T-helper 17 cell (primary cell): ENCODE measurements at regions not wholly inside any gene's neighbourhood (a gene's known extent, or its start where the extent isn't known, plus 50 kb on each side); places are given as distances from the start of the nearest gene placed in this dataset.
"Not testable (repeated sequence)": the region's sequence is repeated elsewhere in the genome, so short reads cannot be mapped to it uniquely, and the experiment has no call there.

Experiments used
- ATAC-seq: fragments of 150-1000 bp; cut with Tn5 transposase; 2 replicates; pipeline ENCODE4 v1.10.0; 2021; ENCODE audit warnings: mild to moderate bottlenecking, moderate library complexity
- DNase-seq, 3 donors: peaks; one replicate each; pipeline versions ENCODE4 v3.0.0 to v3.0.0-alpha.2; 2020 to 2021
- H3K9me3 ChIP-seq: one replicate; pipeline ENCODE4 v1.7.0; 2013; ENCODE audit warnings: low read length, mild to moderate bottlenecking; ENCODE audit not compliant: control insufficient read depth, poor library complexity, severe bottlenecking
- H3K27ac Mint-ChIP-seq: one replicate; pipeline ENCODE4 v1.8.0; 2022; ENCODE audit warnings: mild to moderate bottlenecking, moderate library complexity, mixed read lengths
- H3K27me3 Mint-ChIP-seq: one replicate; pipeline ENCODE4 v1.8.0; 2022; ENCODE audit warnings: mixed read lengths
- H3K36me3 Mint-ChIP-seq: one replicate; pipeline ENCODE4 v1.8.0; 2022; ENCODE audit warnings: low read depth, mixed read lengths
- H3K4me1 Mint-ChIP-seq: one replicate; pipeline ENCODE4 v1.8.0; 2022; ENCODE audit warnings: mild to moderate bottlenecking, mixed read lengths
- H3K4me3 Mint-ChIP-seq: one replicate; pipeline ENCODE4 v1.8.0; 2022; ENCODE audit warnings: mild to moderate bottlenecking, moderate library complexity, mixed read lengths

GRCh38 chr2:20499387-20499786, 52.5 kb downstream of the RHOB start:
- peaks cover 44% of the 10 kb centered on the region for H3K27me3 Mint-ChIP-seq

GRCh38 chr2:20501974-20502373, 55.1 kb downstream of the RHOB start:
- Mint-ChIP-seq H3K4me1 (peaks cover 2% of the 10 kb centered on the region), H3K36me3 (peaks cover 5% of the 10 kb centered on the region), H3K27ac (no peak overlapping the region), H3K4me3 (no peak overlapping the region), H3K27me3 (peaks cover 52% of the 10 kb centered on the region)
- ATAC-seq (no peak), DNase-seq (no peak)
- no peaks in the 10 kb centered on the region for H3K9me3 ChIP-seq

More at GRCh38 chr2:20499387-20499786, 52.5 kb downstream of the RHOB start:
- H3K36me3 Mint-ChIP-seq = peaks cover 5% of the 10 kb centered on the region
- no peak overlapping the region for H3K4me3 Mint-ChIP-seq
- peaks cover 2% of the 10 kb centered on the region for H3K4me1 Mint-ChIP-seq
- no peak overlapping the region for H3K27ac Mint-ChIP-seq
- no peak for ATAC-seq
- H3K9me3 ChIP-seq = no peaks in the 10 kb centered on the region
- DNase-seq = no peak

- H3K27me3 Mint-ChIP-seq = peaks cover 47% of the 10 kb centered on the region
- H3K4me3 Mint-ChIP-seq, H3K9me3 ChIP-seq, DNase-seq, H3K27ac Mint-ChIP-seq, ATAC-seq, H3K36me3 Mint-ChIP-seq, H3K4me1 Mint-ChIP-seq: not testable (repeated sequence)
Observed at GRCh38 chr2:20502496-20502895, 55.6 kb downstream of the RHOB start.

- DNase-seq (no peak), ATAC-seq (no peak)
- no peaks in the 10 kb centered on the region for H3K9me3 ChIP-seq
- Mint-ChIP-seq H3K4me3 (no peak overlapping the region), H3K27me3 (peaks cover 41% of the 10 kb centered on the region), H3K36me3 (peaks cover 5% of the 10 kb centered on the region), H3K4me1 (peaks cover 2% of the 10 kb centered on the region), H3K27ac (no peak overlapping the region)
Observed at GRCh38 chr2:20504174-20504573, 57.3 kb downstream of the RHOB start.

- no peak for ATAC-seq
- Mint-ChIP-seq H3K27ac (no peak overlapping the region), H3K27me3 (peaks cover 31% of the 10 kb centered on the region)
Observed at GRCh38 chr2:20506201-20506685, 59.4 kb downstream of the RHOB start.

GRCh38 chr2:20507166-20507692, 60.4 kb downstream of the RHOB start:
- no peak overlapping the region for H3K4me3 Mint-ChIP-seq
- no peak for ATAC-seq
- H3K36me3 Mint-ChIP-seq = no peaks in the 10 kb centered on the region
- no peak for DNase-seq
- no peaks in the 10 kb centered on the region for H3K9me3 ChIP-seq
- no peaks in the 10 kb centered on the region for H3K4me1 Mint-ChIP-seq
- peaks cover 37% of the 10 kb centered on the region for H3K27me3 Mint-ChIP-seq
- no peak overlapping the region for H3K27ac Mint-ChIP-seq

More at GRCh38 chr2:20506201-20506685, 59.4 kb downstream of the RHOB start:
- Mint-ChIP-seq H3K36me3 (no peaks in the 10 kb centered on the region), H3K4me3 (no peak overlapping the region), H3K4me1 (no peaks in the 10 kb centered on the region)
- H3K9me3 ChIP-seq = no peaks in the 10 kb centered on the region
- DNase-seq = no peak

GRCh38 chr2:20507711-20508110, 60.8 kb downstream of the RHOB start:
- peaks cover 34% of the 10 kb centered on the region for H3K27me3 Mint-ChIP-seq
- ATAC-seq (no peak), DNase-seq (no peak)
- no peak overlapping the region for H3K4me3 Mint-ChIP-seq
- H3K4me1 Mint-ChIP-seq = no peaks in the 10 kb centered on the region
- H3K9me3 ChIP-seq = no peaks in the 10 kb centered on the region
- no peak overlapping the region for H3K27ac Mint-ChIP-seq
- no peaks in the 10 kb centered on the region for H3K36me3 Mint-ChIP-seq

- Mint-ChIP-seq H3K4me3 (no peak overlapping the region), H3K36me3 (no peaks in the 10 kb centered on the region), H3K27ac (no peak overlapping the region), H3K4me1 (peaks cover 2% of the 10 kb centered on the region), H3K27me3 (peaks cover 32% of the 10 kb centered on the region)
- no peaks in the 10 kb centered on the region for H3K9me3 ChIP-seq
- ATAC-seq = no peak
- no peak for DNase-seq
Observed at GRCh38 chr2:20509301-20509769, 62.5 kb downstream of the RHOB start.

- H3K4me3 Mint-ChIP-seq = no peak overlapping the region
- ATAC-seq = no peak
- H3K27ac Mint-ChIP-seq = no peak overlapping the region
Observed at GRCh38 chr2:20509770-20510490, 63.1 kb downstream of the RHOB start.

GRCh38 chr2:20511130-20511529, 64.3 kb downstream of the RHOB start:
- Mint-ChIP-seq H3K4me3 (no peak overlapping the region), H3K36me3 (no peaks in the 10 kb centered on the region), H3K27ac (peak overlapping the region; percentile 10), H3K4me1 (peaks cover 2% of the 10 kb centered on the region), H3K27me3 (peaks cover 24% of the 10 kb centered on the region)
- no peaks in the 10 kb centered on the region for H3K9me3 ChIP-seq
- no peak for DNase-seq
- ATAC-seq = no peak

More at GRCh38 chr2:20509770-20510490, 63.1 kb downstream of the RHOB start:
- no peaks in the 10 kb centered on the region for H3K9me3 ChIP-seq
- no peak for DNase-seq
- Mint-ChIP-seq H3K27me3 (peaks cover 31% of the 10 kb centered on the region), H3K4me1 (peaks cover 2% of the 10 kb centered on the region), H3K36me3 (no peaks in the 10 kb centered on the region)

- Mint-ChIP-seq H3K27ac (no peak overlapping the region), H3K4me3 (no peak overlapping the region), H3K4me1 (peaks cover 2% of the 10 kb centered on the region), H3K36me3 (no peaks in the 10 kb centered on the region), H3K27me3 (peaks cover 18% of the 10 kb centered on the region)
- DNase-seq = no peak
- ATAC-seq = no peak
- no peaks in the 10 kb centered on the region for H3K9me3 ChIP-seq
Observed at GRCh38 chr2:20512061-20512605, 65.3 kb downstream of the RHOB start.

GRCh38 chr2:20513946-20514345, 67.1 kb downstream of the RHOB start:
- DNase-seq (no peak), ATAC-seq (no peak)
- Mint-ChIP-seq H3K36me3 (no peaks in the 10 kb centered on the region), H3K4me1 (peaks cover 2% of the 10 kb centered on the region), H3K4me3 (no peak overlapping the region), H3K27ac (no peak overlapping the region), H3K27me3 (peaks cover 18% of the 10 kb centered on the region)
- H3K9me3 ChIP-seq = no peaks in the 10 kb centered on the region

GRCh38 chr2:20514596-20515269, 67.9 kb downstream of the RHOB start:
- no peaks in the 10 kb centered on the region for H3K36me3 Mint-ChIP-seq
- peaks cover 18% of the 10 kb centered on the region for H3K27me3 Mint-ChIP-seq
- no peak for ATAC-seq
- no peaks in the 10 kb centered on the region for H3K9me3 ChIP-seq
- no peak overlapping the region for H3K4me3 Mint-ChIP-seq
- peaks cover 2% of the 10 kb centered on the region for H3K4me1 Mint-ChIP-seq
- no peak overlapping the region for H3K27ac Mint-ChIP-seq
- no peak for DNase-seq
